ENCODE measurements at regions not wholly inside any gene's neighbourhood (a gene's known extent, or its start where the extent isn't known, plus 50 kb on each side); places are given as distances from the start of the nearest gene placed in this dataset.

- Histone ChIP-seq H3K27ac (no peak overlapping the region), H3K27me3 (no peaks in the 10 kb centered on the region), H3K36me3 (no peaks in the 10 kb centered on the region), H3K4me3 (no peak overlapping the region), H3K9me3 (no peaks in the 10 kb centered on the region), H3K4me1 (no peaks in the 10 kb centered on the region)
- no peak for DNase-seq
- intact Hi-C loops (cut with DNase I; ENCODE audit: low total_unique reads), result no loop called here
- TF ChIP-seq CTCF (IDR thresholded peaks at IDR 0.05) (no peak), POLR2A (IDR thresholded peaks at IDR 0.05) (no peak)
Measured at GRCh38 chr2:157181234-157181633, 76.3 kb upstream of the GALNT5 start.

GRCh38 chr2:157182204-157182709, 75.2 kb upstream of the GALNT5 start:
- no peaks in the 10 kb centered on the region for H3K36me3 ChIP-seq
- intact Hi-C loops (cut with DNase I; ENCODE audit: low total_unique reads), result no loop called here
- no peaks in the 10 kb centered on the region for H3K4me1 ChIP-seq
- H3K27ac ChIP-seq, result no peak overlapping the region
- no peak for DNase-seq
- no peaks in the 10 kb centered on the region for H3K27me3 ChIP-seq
- TF ChIP-seq CTCF (IDR thresholded peaks at IDR 0.05) (no peak), POLR2A (IDR thresholded peaks at IDR 0.05) (no peak)
- H3K9me3 ChIP-seq, result no peaks in the 10 kb centered on the region
- no peak overlapping the region for H3K4me3 ChIP-seq

GRCh38 chr2:157182834-157183396, 74.6 kb upstream of the GALNT5 start:
- H3K4me3 ChIP-seq, result no peak overlapping the region
- H3K9me3 ChIP-seq, result no peaks in the 10 kb centered on the region
- intact Hi-C loops (cut with DNase I; ENCODE audit: low total_unique reads), result no loop called here
- H3K36me3 ChIP-seq, result no peaks in the 10 kb centered on the region
- no peak for DNase-seq
- TF ChIP-seq POLR2A (IDR thresholded peaks at IDR 0.05) (no peak), CTCF (IDR thresholded peaks at IDR 0.05) (no peak)
- no peak overlapping the region for H3K27ac ChIP-seq
- H3K4me1 ChIP-seq, result no peaks in the 10 kb centered on the region
- H3K27me3 ChIP-seq, result no peaks in the 10 kb centered on the region

- Histone ChIP-seq H3K9me3 (no peaks in the 10 kb centered on the region), H3K4me3 (no peak overlapping the region), H3K36me3 (no peaks in the 10 kb centered on the region), H3K27me3 (no peaks in the 10 kb centered on the region), H3K27ac (no peak overlapping the region), H3K4me1 (no peaks in the 10 kb centered on the region)
- no peak for DNase-seq
- intact Hi-C loops (cut with DNase I; ENCODE audit: low total_unique reads), result no loop called here
- TF ChIP-seq CTCF (IDR thresholded peaks at IDR 0.05) (no peak), POLR2A (IDR thresholded peaks at IDR 0.05) (no peak)
Measured at GRCh38 chr2:157184161-157184895, 73.2 kb upstream of the GALNT5 start.

GRCh38 chr2:157185476-157186227, 71.9 kb upstream of the GALNT5 start:
- no peak overlapping the region for H3K4me3 ChIP-seq
- H3K27me3 ChIP-seq, result no peaks in the 10 kb centered on the region
- intact Hi-C loops (cut with DNase I; ENCODE audit: low total_unique reads), result no loop called here
- H3K9me3 ChIP-seq, result no peaks in the 10 kb centered on the region
- H3K36me3 ChIP-seq, result no peaks in the 10 kb centered on the region
- H3K27ac ChIP-seq, result no peak overlapping the region
- DNase-seq, result no peak
- TF ChIP-seq CTCF (IDR thresholded peaks at IDR 0.05) (no peak), POLR2A (IDR thresholded peaks at IDR 0.05) (no peak)
- no peaks in the 10 kb centered on the region for H3K4me1 ChIP-seq

Data from uterus (tissue), 3 donors.